Chondrocyte (in vitro differentiated cells): ENCODE measurements at regions not wholly inside any gene's neighbourhood (a gene's known extent, or its start where the extent isn't known, plus 50 kb on each side); places are given as distances from the start of the nearest gene placed in this dataset.

Experiments
- DNase-seq: peaks from one replicate; pipeline ENCODE4 v3.0.0; 2021; ENCODE audit warnings: mixed read lengths, low spot score
- H3K27ac Mint-ChIP-seq: one replicate; pipeline ENCODE4 v1.8.0; 2021; ENCODE audit warnings: mild to moderate bottlenecking, moderate library complexity, mixed read lengths; ENCODE audit not compliant: unreplicated experiment
- H3K27me3 Mint-ChIP-seq: 2 replicates; pipeline ENCODE4 v1.8.0; 2021; ENCODE audit warnings: low read depth, mixed read lengths
- H3K36me3 Mint-ChIP-seq: 2 replicates; pipeline ENCODE4 v1.8.0; 2021; ENCODE audit warnings: low read depth, mixed read lengths
- H3K4me1 Mint-ChIP-seq: 2 replicates; pipeline ENCODE4 v1.8.0; 2021; ENCODE audit warnings: low read depth, mild to moderate bottlenecking, mixed read lengths
- H3K4me3 Mint-ChIP-seq: one replicate; pipeline ENCODE4 v1.8.0; 2021; ENCODE audit warnings: mild to moderate bottlenecking, moderate library complexity, mixed read lengths; ENCODE audit not compliant: unreplicated experiment
- H3K9me3 Mint-ChIP-seq: 2 replicates; pipeline ENCODE4 v1.8.0; 2021; ENCODE audit warnings: low read depth, mixed read lengths
- CTCF ChIP-seq: fragments of 200-600 bp; sonication (generic); IDR thresholded peaks from 2 replicates; pipeline ENCODE4 v1.5.0; 2021; ENCODE audit warnings: antibody characterized with exemption, mild to moderate bottlenecking, moderate library complexity

- Mint-ChIP-seq H3K4me3 (no peak overlapping the region), H3K36me3 (no peaks in the 10 kb centered on the region), H3K9me3 (peaks cover 8% of the 10 kb centered on the region), H3K27me3 (peaks cover 4% of the 10 kb centered on the region), H3K4me1 (no peaks in the 10 kb centered on the region), H3K27ac (no peak overlapping the region)
- DNase-seq, result no peak
- no peak for TF ChIP-seq CTCF
These were observed 356.1 kb upstream of the SLITRK1 start for GRCh38 chr13:84238381-84238780.

GRCh38 chr13:84237143-84237542 lies 354.9 kb upstream of the SLITRK1 start:
- H3K36me3 Mint-ChIP-seq, result no peaks in the 10 kb centered on the region
- TF ChIP-seq CTCF, result no peak
- H3K27ac Mint-ChIP-seq, result no peak overlapping the region
- peaks cover 8% of the 10 kb centered on the region for H3K9me3 Mint-ChIP-seq
- H3K4me3 Mint-ChIP-seq, result no peak overlapping the region
- no peaks in the 10 kb centered on the region for H3K4me1 Mint-ChIP-seq
- peaks cover 4% of the 10 kb centered on the region for H3K27me3 Mint-ChIP-seq
- no peak for DNase-seq

GRCh38 chr13:84234416-84234815 lies 352.1 kb upstream of the SLITRK1 start:
- Mint-ChIP-seq H3K9me3 (peaks cover 4% of the 10 kb centered on the region), H3K27ac (no peak overlapping the region), H3K4me1 (peaks cover 2% of the 10 kb centered on the region), H3K27me3 (peaks cover 7% of the 10 kb centered on the region), H3K4me3 (no peak overlapping the region), H3K36me3 (no peaks in the 10 kb centered on the region)
- DNase-seq, result no peak
- TF ChIP-seq CTCF, result no peak

GRCh38 chr13:84230568-84230967 lies 348.3 kb upstream of the SLITRK1 start:
- TF ChIP-seq CTCF, result no peak
- H3K9me3 Mint-ChIP-seq, result peaks cover 4% of the 10 kb centered on the region
- peaks cover 10% of the 10 kb centered on the region for H3K27me3 Mint-ChIP-seq
- H3K4me3 Mint-ChIP-seq, result no peak overlapping the region
- no peaks in the 10 kb centered on the region for H3K36me3 Mint-ChIP-seq
- peaks cover 2% of the 10 kb centered on the region for H3K4me1 Mint-ChIP-seq
- no peak for DNase-seq
- no peak overlapping the region for H3K27ac Mint-ChIP-seq

- no peaks in the 10 kb centered on the region for H3K4me1 Mint-ChIP-seq
- peaks cover 5% of the 10 kb centered on the region for H3K27me3 Mint-ChIP-seq
- no peak for TF ChIP-seq CTCF
- H3K9me3 Mint-ChIP-seq, result no peaks in the 10 kb centered on the region
- H3K4me3 Mint-ChIP-seq, result no peak overlapping the region
- no peaks in the 10 kb centered on the region for H3K36me3 Mint-ChIP-seq
- DNase-seq, result no peak
- no peak overlapping the region for H3K27ac Mint-ChIP-seq
These were observed 328.8 kb upstream of the SLITRK1 start for GRCh38 chr13:84211048-84211447.
